Fibroblast of lung (primary cell): ENCODE measurements at regions not wholly inside any gene's neighbourhood (a gene's known extent, or its start where the extent isn't known, plus 50 kb on each side); places are given as distances from the start of the nearest gene placed in this dataset.

ENCODE experiments used
- CTCF ChIP-seq, 2 donors: IDR thresholded peaks in 1 of 2; conservative IDR thresholded peaks in 1 of 2; 1 replicate in 1 of 2; 2 replicates in 1 of 2; pipeline ENCODE4 v1.5.1; 2011 to 2012; ENCODE audit warnings: low read length in 2 of 2, control low read depth in 1 of 2, inconsistent platforms in 1 of 2, low read depth in 1 of 2, mild to moderate bottlenecking in 1 of 2
- EZH2 ChIP-seq: IDR thresholded peaks from 2 replicates; pipeline ENCODE4 v1.5.1; 2012; ENCODE audit warnings: low read length, control low read depth, mild to moderate bottlenecking; ENCODE audit errors: missing control alignments

GRCh38 chr3:106811376-106811775 lies 565.9 kb upstream of the CCDC54 start:
- TF ChIP-seq EZH2 (no peak), CTCF (conservative IDR thresholded peaks at IDR 0.05 in 1 of 2, IDR thresholded peaks at IDR 0.05 in 1 of 2; ENCODE audit: low read depth in 1 of 2, low read length in 2 of 2) (no peak)
